Vagina (tissue), 2 donors: ENCODE measurements at regions not wholly inside any gene's neighbourhood (a gene's known extent, or its start where the extent isn't known, plus 50 kb on each side); places are given as distances from the start of the nearest gene placed in this dataset.

Source experiments
- POLR2A ChIP-seq, 2 donors: fragments of 450-650 bp; IDR thresholded peaks; one replicate each; pipeline ENCODE4 v1.6.1; 2017; ENCODE audit warnings: antibody characterized with exemption in 2 of 2, mild to moderate bottlenecking in 2 of 2, moderate library complexity in 2 of 2
- POLR2AphosphoS5 ChIP-seq, 2 donors: sonication (generic); formaldehyde crosslinking; IDR thresholded peaks; one replicate each; pipeline ENCODE4 v1.9.0; 2017; ENCODE audit warnings: antibody characterized with exemption in 2 of 2, mild to moderate bottlenecking in 2 of 2, low read depth in 1 of 2; ENCODE audit not compliant: insufficient read depth in 1 of 2
- TF ChIP-seq, protein P1 (sequence below), 3 experiments: fragments of 450-650 bp in 2 of 3; fragments of 200-600 bp in 1 of 3; sonication (generic) in 1 of 3; IDR thresholded peaks; one replicate each; pipeline ENCODE4 v1.5.1; 2017 to 2019; ENCODE audit warnings: antibody characterized with exemption in 3 of 3, mild to moderate bottlenecking in 2 of 3, moderate library complexity in 2 of 3

DNA sequence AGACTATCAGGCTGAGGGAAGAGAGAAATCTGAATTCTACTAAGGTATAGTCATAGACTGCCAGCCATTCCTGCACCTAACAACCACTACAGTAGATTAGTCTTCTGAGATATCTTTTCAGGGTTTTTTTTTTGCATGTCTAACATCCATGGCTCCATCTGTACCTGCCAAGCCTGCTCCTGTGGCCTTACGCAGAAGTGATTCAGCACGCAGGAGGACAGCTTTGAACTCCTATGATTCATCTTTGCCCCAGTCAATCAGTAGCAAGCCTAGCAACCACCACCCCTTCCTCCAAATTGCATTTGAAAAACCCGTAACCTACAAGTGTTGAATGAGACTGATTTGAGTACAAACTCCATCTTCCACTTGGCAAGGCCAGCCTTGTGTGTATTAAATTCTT lies 520.7 kb upstream of the HS3ST1 start:
- TF ChIP-seq POLR2A (IDR thresholded peaks at IDR 0.05) (no peak), POLR2AphosphoS5 (IDR thresholded peaks at IDR 0.05; ENCODE audit: insufficient read depth in 1 of 2, low read depth in 1 of 2) (no peak)
- TF ChIP-seq, protein P1, sequence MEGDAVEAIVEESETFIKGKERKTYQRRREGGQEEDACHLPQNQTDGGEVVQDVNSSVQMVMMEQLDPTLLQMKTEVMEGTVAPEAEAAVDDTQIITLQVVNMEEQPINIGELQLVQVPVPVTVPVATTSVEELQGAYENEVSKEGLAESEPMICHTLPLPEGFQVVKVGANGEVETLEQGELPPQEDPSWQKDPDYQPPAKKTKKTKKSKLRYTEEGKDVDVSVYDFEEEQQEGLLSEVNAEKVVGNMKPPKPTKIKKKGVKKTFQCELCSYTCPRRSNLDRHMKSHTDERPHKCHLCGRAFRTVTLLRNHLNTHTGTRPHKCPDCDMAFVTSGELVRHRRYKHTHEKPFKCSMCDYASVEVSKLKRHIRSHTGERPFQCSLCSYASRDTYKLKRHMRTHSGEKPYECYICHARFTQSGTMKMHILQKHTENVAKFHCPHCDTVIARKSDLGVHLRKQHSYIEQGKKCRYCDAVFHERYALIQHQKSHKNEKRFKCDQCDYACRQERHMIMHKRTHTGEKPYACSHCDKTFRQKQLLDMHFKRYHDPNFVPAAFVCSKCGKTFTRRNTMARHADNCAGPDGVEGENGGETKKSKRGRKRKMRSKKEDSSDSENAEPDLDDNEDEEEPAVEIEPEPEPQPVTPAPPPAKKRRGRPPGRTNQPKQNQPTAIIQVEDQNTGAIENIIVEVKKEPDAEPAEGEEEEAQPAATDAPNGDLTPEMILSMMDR (IDR thresholded peaks at IDR 0.05) = no peak
